CD4-positive, alpha-beta T cell treated with Interleukin-17A for 4 hours (primary cell): ENCODE measurements at regions not wholly inside any gene's neighbourhood (a gene's known extent, or its start where the extent isn't known, plus 50 kb on each side); places are given as distances from the start of the nearest gene placed in this dataset.

Experiments used
- DNase-seq: peaks from one replicate; pipeline ENCODE4 v3.0.0-alpha.2; 2020; ENCODE audit warnings: mixed read lengths

- no peak for DNase-seq
Measured at GRCh38 chr6:14276071-14276470, 158.5 kb downstream of the CD83 start.

- peak; percentile 51 for DNase-seq
Measured at GRCh38 chr6:14276667-14277404, 159.3 kb downstream of the CD83 start.

GRCh38 chr6:14277405-14277930 lies 159.9 kb downstream of the CD83 start:
- peak; percentile 21 for DNase-seq

GRCh38 chr6:14278006-14278405 lies 160.4 kb downstream of the CD83 start:
- peak; percentile 37 for DNase-seq

- no peak for DNase-seq
Measured at GRCh38 chr6:14278446-14278845, 160.9 kb downstream of the CD83 start.

GRCh38 chr6:14280006-14280510 lies 162.5 kb downstream of the CD83 start:
- DNase-seq, result no peak

GRCh38 chr6:14280766-14281293 lies 163.3 kb downstream of the CD83 start:
- DNase-seq, result no peak

GRCh38 chr6:14281811-14282660 lies 164.5 kb downstream of the CD83 start:
- no peak for DNase-seq

GRCh38 chr6:14282854-14283505 lies 165.4 kb downstream of the CD83 start:
- no peak for DNase-seq

- DNase-seq, result no peak
Measured at GRCh38 chr6:14283600-14284235, 166.1 kb downstream of the CD83 start.

GRCh38 chr6:14284969-14285590 lies 167.5 kb downstream of the CD83 start:
- no peak for DNase-seq

GRCh38 chr6:14286144-14286543 lies 168.6 kb downstream of the CD83 start:
- no peak for DNase-seq

GRCh38 chr6:14286634-14287428 lies 169.3 kb downstream of the CD83 start:
- no peak for DNase-seq

GRCh38 chr6:14287707-14288106 lies 170.1 kb downstream of the CD83 start:
- no peak for DNase-seq

GRCh38 chr6:14288910-14289309 lies 171.3 kb downstream of the CD83 start:
- DNase-seq, result no peak

GRCh38 chr6:14290041-14290771 lies 172.6 kb downstream of the CD83 start:
- DNase-seq, result no peak

- DNase-seq, result no peak
Measured at GRCh38 chr6:14290772-14291330, 173.3 kb downstream of the CD83 start.

- no peak for DNase-seq
Measured at GRCh38 chr6:14291331-14291730, 173.8 kb downstream of the CD83 start.

- no peak for DNase-seq
Measured at GRCh38 chr6:14292119-14292518, 174.5 kb downstream of the CD83 start.
